OCI-M1 (cell line): ENCODE measurements at regions not wholly inside any gene's neighbourhood (a gene's known extent, or its start where the extent isn't known, plus 50 kb on each side); places are given as distances from the start of the nearest gene placed in this dataset.
"Not testable (repeated sequence)": the region's sequence is repeated elsewhere in the genome, so short reads cannot be mapped to it uniquely, and the experiment has no call there.

ENCODE experiments used
- DNase-seq: peaks from one replicate; lab custom pipeline; 2025; lab: John Stamatoyannopoulos, UW

- DNase-seq, result no peak
Measured at GRCh38 chr1:89436856-89437255, 73.0 kb downstream of the GBP6 start.

GRCh38 chr1:89438301-89438700 is 74.4 kb downstream of the GBP6 start:
- DNase-seq, result not testable (repeated sequence)

DNA sequence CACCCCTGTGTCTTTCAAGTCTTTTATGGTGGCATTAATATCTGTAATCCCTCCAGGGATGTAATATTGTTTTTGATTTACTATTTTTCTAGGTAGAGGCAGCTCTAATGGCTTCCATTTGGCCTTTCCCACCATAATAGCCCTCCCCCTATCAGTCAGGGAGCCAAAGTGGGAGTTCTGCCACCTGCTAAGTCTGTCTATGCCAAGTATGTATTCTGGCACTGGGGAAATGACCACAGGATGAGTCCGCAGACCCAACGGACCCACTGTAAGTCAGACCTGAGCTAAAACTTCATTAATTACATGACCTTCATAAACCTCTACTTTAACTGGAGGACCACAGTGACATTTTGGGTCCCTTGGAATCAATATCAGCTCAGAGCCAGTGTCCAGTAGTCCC is 77.1 kb downstream of the GBP6 start:
- no peak for DNase-seq

GRCh38 chr1:89444791-89445190 is 79.8 kb upstream of the LRRC8B start:
- DNase-seq, result no peak

GRCh38 chr1:89451011-89451410 is 73.6 kb upstream of the LRRC8B start:
- peak; percentile 8 for DNase-seq

DNA sequence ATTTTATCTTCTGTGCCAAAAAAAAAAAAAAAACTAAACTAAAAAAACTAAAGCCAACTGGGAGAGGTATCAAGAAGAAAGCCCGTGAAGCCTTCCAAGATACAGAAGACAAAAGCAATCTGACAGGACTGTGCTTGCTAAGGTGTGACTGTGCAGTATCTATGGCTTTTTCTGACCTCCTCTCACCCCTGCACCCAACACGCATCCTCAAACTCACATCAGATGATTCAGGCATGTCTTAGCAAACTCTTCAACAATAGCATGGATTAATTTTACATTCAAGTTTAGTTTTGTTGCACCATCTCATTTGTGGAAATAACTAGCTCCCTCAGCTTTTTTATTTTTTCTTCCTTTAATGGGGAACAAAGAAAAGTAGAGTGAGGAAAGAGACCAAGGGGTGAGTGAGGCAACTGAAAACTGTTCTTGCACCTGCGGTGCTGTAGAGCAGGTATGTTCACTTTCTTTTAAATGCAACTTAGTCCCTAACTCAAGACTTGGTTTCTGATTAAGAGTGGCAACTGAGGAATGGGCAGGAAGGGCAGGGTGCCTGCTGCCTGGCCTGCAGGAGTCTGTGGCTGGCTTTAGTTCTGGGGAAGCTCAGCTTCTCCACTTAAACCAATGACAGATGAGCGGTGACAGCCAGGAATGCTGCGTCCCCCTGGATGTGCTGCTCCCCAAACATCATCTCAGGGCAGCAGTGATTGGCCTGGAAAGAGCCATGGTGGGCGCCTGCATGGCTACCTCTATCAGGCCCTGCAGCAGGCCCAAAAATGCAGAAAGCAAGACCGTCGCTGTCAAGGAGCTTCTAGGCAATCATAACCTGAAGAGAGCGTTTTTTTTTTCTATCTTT is 71.3 kb upstream of the LRRC8B start:
- DNase-seq, result no peak

DNA sequence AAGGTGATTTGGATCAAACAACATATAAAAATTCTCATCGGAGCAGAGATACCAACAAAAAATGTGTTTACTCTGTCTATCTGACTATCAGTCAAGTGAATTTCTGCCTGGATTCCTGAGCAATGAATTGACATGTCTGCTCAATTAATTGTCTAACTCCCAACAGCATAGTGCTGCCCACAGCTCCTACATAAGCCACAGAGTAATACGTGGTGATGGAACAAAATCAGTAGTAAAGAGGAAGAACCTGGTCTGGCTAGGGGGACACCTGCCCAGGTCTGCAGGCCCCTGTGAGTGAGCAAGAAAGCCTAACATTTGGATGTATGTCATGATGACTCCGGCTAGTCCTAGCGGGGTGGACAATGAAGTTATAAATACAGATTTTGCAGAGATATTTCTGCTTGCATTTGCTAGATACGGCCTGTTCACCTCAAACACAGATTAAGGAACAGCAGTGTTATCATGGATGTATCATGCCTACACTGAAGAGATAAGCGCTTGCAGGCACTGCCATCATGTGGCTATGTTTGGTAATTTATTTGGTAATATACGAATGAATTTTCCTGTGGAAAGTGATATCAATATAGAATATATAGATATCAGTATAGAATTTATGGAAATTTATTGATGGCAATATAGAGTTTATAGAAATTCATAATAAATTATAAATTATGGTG is 69.6 kb upstream of the LRRC8B start:
- peak; percentile 86 for DNase-seq

DNA sequence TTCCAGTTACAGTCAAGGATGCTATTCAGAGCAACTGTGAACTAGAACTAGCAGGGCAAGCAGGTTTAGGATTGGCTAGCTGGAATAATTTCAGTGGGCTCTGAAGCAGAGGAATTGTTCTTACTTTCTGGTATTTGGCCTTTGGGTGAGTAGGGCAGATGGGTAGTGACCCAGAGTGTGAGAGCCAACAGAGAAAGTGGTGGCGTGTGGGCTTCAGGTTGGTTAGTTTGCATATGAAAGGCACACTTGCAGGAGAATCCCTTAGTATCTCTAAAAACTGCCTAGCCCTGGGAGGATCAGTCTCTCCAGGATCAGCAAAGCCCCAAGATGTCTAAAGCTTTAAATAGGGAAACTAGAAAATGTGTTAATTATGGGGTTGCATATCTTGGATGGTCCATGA is 67.6 kb upstream of the LRRC8B start:
- DNase-seq, result no peak

DNA sequence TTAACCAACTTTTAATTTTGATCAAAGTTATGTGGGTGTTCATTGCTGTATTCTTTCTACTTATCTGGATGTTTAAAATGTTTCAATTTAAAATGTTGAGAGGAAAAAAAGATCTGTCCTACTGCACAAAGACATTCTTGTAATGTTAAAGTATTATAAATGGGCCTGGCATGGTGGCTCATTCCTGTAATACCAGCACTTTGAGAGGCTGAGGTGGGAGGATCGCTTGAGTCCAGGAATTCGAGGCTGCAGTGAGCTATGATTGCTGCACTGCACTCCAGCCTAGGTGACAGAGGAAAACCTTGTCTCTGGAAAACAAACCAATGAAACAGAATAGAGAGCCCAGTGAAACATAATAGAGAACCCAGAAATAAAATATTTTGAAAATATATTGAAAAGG is 65.5 kb upstream of the LRRC8B start:
- DNase-seq, result no peak

DNA sequence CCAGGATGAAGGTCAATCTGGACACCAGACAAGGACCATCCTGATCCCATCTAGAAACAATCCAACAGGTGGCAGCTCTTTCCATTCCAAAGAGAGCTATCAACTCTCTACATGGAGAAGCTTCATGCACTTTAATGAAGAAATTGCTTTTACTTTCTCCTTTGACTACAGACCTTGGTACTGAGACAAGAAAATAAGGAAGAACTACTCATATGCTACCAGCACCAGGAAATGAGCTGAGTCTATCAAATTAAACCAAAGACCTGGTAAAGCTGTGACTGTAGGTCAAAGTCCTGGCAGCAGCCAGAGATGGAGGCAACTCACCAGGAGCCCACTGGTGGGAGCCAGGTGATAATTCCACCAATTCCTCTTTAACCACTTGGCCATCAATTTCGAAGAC is 64.3 kb upstream of the LRRC8B start:
- peak; percentile 49 for DNase-seq

- DNase-seq, result no peak
Measured at GRCh38 chr1:89462250-89462649, 62.4 kb upstream of the LRRC8B start.

GRCh38 chr1:89464008-89464407 is 60.6 kb upstream of the LRRC8B start:
- no peak for DNase-seq

GRCh38 chr1:89465201-89465600 is 59.4 kb upstream of the LRRC8B start:
- DNase-seq, result peak; percentile 45

DNA sequence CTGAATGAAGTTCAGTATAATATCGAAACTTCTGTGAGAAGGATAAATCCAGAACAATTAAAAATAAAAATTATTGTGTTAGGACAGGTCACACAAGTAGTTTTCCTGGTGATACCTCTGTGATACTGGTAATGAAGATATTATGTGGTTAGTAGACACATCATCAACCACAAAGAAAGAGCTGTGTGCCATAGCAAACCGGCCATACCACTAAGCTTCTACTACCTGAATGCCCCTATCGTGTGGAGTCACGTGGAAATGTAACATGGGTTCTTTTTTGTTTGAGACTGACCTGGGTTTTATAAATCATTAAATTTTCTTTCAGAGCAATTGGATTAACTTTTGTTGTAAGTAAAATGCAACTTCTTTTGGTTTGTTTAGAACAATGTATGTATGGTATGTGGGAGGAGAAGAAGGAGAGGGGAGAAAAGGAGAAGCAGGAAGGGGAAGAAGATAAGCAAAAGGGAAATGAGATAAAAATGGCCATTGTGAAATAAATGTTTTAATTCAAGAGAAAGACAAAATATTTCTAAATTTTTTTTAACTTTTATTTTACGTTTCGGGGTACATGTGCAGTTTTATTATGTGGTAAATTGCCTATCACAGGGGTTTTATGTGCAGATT is 58.2 kb upstream of the LRRC8B start:
- peak; percentile 89 for DNase-seq

DNA sequence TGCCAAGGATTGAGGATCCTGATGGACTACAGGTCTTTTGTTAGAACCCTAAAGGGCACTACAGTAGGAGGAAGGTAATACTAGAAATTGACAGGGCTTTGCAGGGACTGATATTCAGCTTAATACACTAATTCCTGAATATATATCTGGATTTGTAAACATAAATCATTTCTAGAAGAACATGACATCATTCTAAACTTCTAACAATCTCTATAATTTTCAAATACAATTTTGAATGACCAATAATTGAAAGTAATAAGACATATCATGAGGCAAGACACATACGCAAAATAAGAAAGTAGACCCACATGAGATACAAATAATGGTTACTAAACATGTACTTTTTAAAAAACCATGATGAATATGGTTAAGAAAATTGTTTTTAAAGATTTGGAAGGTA is 52.4 kb upstream of the LRRC8B start:
- DNase-seq, result no peak

GRCh38 chr1:89472886-89473417 is 51.7 kb upstream of the LRRC8B start:
- no peak for DNase-seq
